ENCODE measurements at regions not wholly inside any gene's neighbourhood (a gene's known extent, or its start where the extent isn't known, plus 50 kb on each side); places are given as distances from the start of the nearest gene placed in this dataset.
"Not testable (repeated sequence)": the region's sequence is repeated elsewhere in the genome, so short reads cannot be mapped to it uniquely, and the experiment has no call there.

GRCh38 chr7:119967221-119967620 is 305.8 kb upstream of the KCND2 start:
- intact Hi-C loops (cut with micrococcal nuclease) = no loop called here
- Mint-ChIP-seq H3K27me3 (no peaks in the 10 kb centered on the region), H3K4me3 (no peak overlapping the region), H3K4me1 (ENCODE audit: low read depth) (no peaks in the 10 kb centered on the region), H3K36me3 (ENCODE audit: low read depth) (no peaks in the 10 kb centered on the region), H3K9me3 (no peaks in the 10 kb centered on the region), H3K27ac (no peak overlapping the region)

- H3K27me3 Mint-ChIP-seq; H3K27ac Mint-ChIP-seq; H3K9me3 Mint-ChIP-seq; intact Hi-C loops (cut with micrococcal nuclease); H3K4me3 Mint-ChIP-seq; H3K4me1 Mint-ChIP-seq (ENCODE audit: low read depth); H3K36me3 Mint-ChIP-seq (ENCODE audit: low read depth): not testable (repeated sequence)
Observed at GRCh38 chr7:119968411-119968810, 304.6 kb upstream of the KCND2 start.

DNA sequence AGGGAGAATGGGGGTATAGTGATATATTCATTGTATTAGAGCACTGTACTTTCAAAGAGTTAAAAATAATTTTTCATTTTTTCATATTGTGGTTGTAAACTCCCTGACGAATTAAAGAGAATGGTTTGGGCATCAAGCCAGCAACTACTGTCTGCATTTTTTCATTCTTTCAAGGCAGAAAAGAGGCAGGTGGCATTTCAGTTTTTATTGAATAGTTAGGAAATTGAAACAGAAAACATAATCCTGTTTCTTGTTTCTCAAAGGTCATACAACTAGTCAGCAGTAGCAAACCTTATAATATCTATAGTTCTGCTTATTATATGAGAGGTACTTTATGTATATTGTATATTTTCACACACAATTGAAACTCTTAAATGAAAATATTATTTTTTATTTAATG is 303.9 kb upstream of the KCND2 start:
- intact Hi-C loops (cut with micrococcal nuclease) = no loop called here
- Mint-ChIP-seq H3K27me3 (no peaks in the 10 kb centered on the region), H3K36me3 (ENCODE audit: low read depth) (no peaks in the 10 kb centered on the region), H3K4me1 (ENCODE audit: low read depth) (no peaks in the 10 kb centered on the region), H3K27ac (no peak overlapping the region), H3K9me3 (no peaks in the 10 kb centered on the region), H3K4me3 (no peak overlapping the region)

DNA sequence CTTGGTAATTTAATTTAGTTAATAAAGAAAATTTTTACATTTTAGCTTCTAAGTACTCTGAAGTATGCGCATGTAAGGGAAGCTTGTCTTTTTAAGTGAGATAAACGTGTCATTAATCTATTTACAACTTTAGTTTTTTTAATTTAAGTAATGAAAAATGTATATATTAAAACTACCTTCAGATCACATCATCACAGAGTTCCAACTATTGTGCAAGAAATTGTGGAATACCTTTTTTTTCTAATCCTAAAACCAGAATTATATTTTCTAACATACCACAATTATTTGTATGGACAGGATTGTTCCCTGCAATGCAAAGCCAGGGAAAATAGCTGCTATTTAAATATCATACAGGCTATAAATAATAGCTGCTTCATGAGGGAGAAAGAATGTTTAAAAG is 303.2 kb upstream of the KCND2 start:
- H3K4me1 Mint-ChIP-seq (ENCODE audit: low read depth) = no peaks in the 10 kb centered on the region
- H3K27me3 Mint-ChIP-seq = no peaks in the 10 kb centered on the region
- intact Hi-C loops (cut with micrococcal nuclease) = no loop called here

DNA sequence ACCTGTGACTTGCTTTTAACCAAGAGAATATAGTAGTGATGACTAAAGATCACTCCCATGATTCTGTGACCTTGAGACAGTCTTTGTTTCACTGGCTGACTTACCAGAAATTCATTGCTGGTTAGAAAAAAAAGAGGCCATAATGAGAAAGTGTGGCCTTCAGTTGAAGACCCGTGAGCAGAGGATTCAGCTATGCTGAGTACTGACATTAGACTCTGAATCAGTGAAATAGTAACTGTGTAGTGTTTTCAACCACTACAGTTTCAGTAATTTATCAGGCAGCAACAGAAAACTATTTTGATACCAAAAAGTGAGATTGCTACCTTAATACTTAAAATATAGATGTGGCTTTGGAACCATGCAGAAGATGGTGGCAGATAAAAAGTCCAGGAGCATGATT is 298.0 kb upstream of the KCND2 start:
- no peaks in the 10 kb centered on the region for H3K4me1 Mint-ChIP-seq (ENCODE audit: low read depth)
- H3K36me3 Mint-ChIP-seq (ENCODE audit: low read depth) = no peaks in the 10 kb centered on the region
- H3K27ac Mint-ChIP-seq = no peak overlapping the region
- no peak overlapping the region for H3K4me3 Mint-ChIP-seq
- intact Hi-C loops (cut with micrococcal nuclease) = no loop called here
- H3K27me3 Mint-ChIP-seq = no peaks in the 10 kb centered on the region
- H3K9me3 Mint-ChIP-seq = no peaks in the 10 kb centered on the region

More for the DNA sequence above, 303.2 kb upstream of the KCND2 start:
- Mint-ChIP-seq H3K36me3 (ENCODE audit: low read depth) (no peaks in the 10 kb centered on the region), H3K4me3 (no peak overlapping the region), H3K27ac (no peak overlapping the region), H3K9me3 (no peaks in the 10 kb centered on the region)

- Mint-ChIP-seq H3K4me1 (ENCODE audit: low read depth) (no peaks in the 10 kb centered on the region), H3K4me3 (no peak overlapping the region), H3K9me3 (peaks cover 16% of the 10 kb centered on the region), H3K36me3 (ENCODE audit: low read depth) (no peaks in the 10 kb centered on the region), H3K27me3 (no peaks in the 10 kb centered on the region), H3K27ac (no peak overlapping the region)
- intact Hi-C loops (cut with micrococcal nuclease) = no loop called here
Observed at GRCh38 chr7:119982884-119983283, 290.1 kb upstream of the KCND2 start.

- no peaks in the 10 kb centered on the region for H3K27me3 Mint-ChIP-seq
- peaks cover 16% of the 10 kb centered on the region for H3K9me3 Mint-ChIP-seq
- no peak overlapping the region for H3K27ac Mint-ChIP-seq
- no peak overlapping the region for H3K4me3 Mint-ChIP-seq
- intact Hi-C loops (cut with micrococcal nuclease) = no loop called here
- no peaks in the 10 kb centered on the region for H3K36me3 Mint-ChIP-seq (ENCODE audit: low read depth)
- no peaks in the 10 kb centered on the region for H3K4me1 Mint-ChIP-seq (ENCODE audit: low read depth)
Observed at GRCh38 chr7:119983468-119983867, 289.5 kb upstream of the KCND2 start.

DNA sequence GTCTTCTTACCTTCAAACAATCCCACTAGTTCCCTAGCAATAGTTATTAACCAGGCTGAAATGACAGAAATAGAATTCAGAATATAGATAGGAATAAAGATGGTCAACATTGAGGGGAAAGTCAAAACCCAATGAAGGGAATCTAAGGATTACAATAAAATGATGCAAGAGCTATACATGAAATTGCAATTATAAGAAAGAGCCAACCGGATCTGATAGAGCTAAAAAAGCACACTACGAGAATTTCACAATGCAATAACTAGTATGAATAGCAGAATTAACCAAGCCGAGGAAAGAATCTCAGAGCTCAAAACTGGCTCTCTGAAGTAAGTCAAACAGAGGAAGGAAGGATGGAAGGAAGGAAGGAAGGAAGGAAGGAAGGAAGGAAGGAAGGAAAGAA is 288.7 kb upstream of the KCND2 start:
- H3K27me3 Mint-ChIP-seq = no peaks in the 10 kb centered on the region
- no peaks in the 10 kb centered on the region for H3K36me3 Mint-ChIP-seq (ENCODE audit: low read depth)
- H3K27ac Mint-ChIP-seq = no peak overlapping the region
- H3K9me3 Mint-ChIP-seq = peaks cover 16% of the 10 kb centered on the region
- no peaks in the 10 kb centered on the region for H3K4me1 Mint-ChIP-seq (ENCODE audit: low read depth)
- no peak overlapping the region for H3K4me3 Mint-ChIP-seq
- intact Hi-C loops (cut with micrococcal nuclease) = no loop called here

- H3K4me3 Mint-ChIP-seq = no peak overlapping the region
- intact Hi-C loops (cut with micrococcal nuclease) = no loop called here
- no peaks in the 10 kb centered on the region for H3K27me3 Mint-ChIP-seq
- no peaks in the 10 kb centered on the region for H3K36me3 Mint-ChIP-seq (ENCODE audit: low read depth)
- peaks cover 24% of the 10 kb centered on the region for H3K9me3 Mint-ChIP-seq
- H3K4me1 Mint-ChIP-seq (ENCODE audit: low read depth) = no peaks in the 10 kb centered on the region
- no peak overlapping the region for H3K27ac Mint-ChIP-seq
Observed at GRCh38 chr7:119988401-119988800, 284.6 kb upstream of the KCND2 start.

GRCh38 chr7:119994928-119995327 is 278.0 kb upstream of the KCND2 start:
- Mint-ChIP-seq H3K36me3 (ENCODE audit: low read depth) (no peaks in the 10 kb centered on the region), H3K4me3 (no peak overlapping the region), H3K4me1 (ENCODE audit: low read depth) (no peaks in the 10 kb centered on the region), H3K27me3 (no peaks in the 10 kb centered on the region), H3K9me3 (peaks cover 27% of the 10 kb centered on the region), H3K27ac (no peak overlapping the region)
- intact Hi-C loops (cut with micrococcal nuclease) = no loop called here

DNA sequence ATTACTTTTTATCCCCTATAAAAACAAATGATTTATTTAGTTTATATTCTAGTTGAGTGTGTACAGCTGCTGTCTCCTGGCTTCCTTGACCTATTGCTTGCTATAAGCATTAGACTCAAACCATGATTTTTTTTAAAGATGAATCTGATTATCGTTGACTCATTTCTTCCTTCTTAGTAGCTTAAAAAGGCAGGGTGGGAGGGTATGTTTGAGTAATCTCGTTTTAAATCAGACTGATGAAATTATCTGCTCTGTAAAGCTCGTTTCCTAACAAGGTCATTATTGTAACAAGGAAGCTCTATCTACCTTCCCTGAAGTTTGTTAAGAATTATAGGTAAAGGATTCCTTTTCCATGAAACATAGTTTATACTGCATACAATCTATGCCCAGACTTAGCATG is 276.3 kb upstream of the KCND2 start:
- Mint-ChIP-seq H3K4me1 (ENCODE audit: low read depth) (no peaks in the 10 kb centered on the region), H3K4me3 (no peak overlapping the region), H3K36me3 (ENCODE audit: low read depth) (no peaks in the 10 kb centered on the region), H3K27ac (no peak overlapping the region), H3K9me3 (peaks cover 18% of the 10 kb centered on the region), H3K27me3 (no peaks in the 10 kb centered on the region)
- intact Hi-C loops (cut with micrococcal nuclease) = no loop called here

GRCh38 chr7:119999738-120000475 is 273.1 kb upstream of the KCND2 start:
- H3K4me1 Mint-ChIP-seq (ENCODE audit: low read depth) = no peaks in the 10 kb centered on the region
- no peak overlapping the region for H3K27ac Mint-ChIP-seq
- no peak overlapping the region for H3K4me3 Mint-ChIP-seq
- no peaks in the 10 kb centered on the region for H3K36me3 Mint-ChIP-seq (ENCODE audit: low read depth)
- intact Hi-C loops (cut with micrococcal nuclease) = no loop called here
- H3K27me3 Mint-ChIP-seq = no peaks in the 10 kb centered on the region
- H3K9me3 Mint-ChIP-seq = peaks cover 14% of the 10 kb centered on the region

DNA sequence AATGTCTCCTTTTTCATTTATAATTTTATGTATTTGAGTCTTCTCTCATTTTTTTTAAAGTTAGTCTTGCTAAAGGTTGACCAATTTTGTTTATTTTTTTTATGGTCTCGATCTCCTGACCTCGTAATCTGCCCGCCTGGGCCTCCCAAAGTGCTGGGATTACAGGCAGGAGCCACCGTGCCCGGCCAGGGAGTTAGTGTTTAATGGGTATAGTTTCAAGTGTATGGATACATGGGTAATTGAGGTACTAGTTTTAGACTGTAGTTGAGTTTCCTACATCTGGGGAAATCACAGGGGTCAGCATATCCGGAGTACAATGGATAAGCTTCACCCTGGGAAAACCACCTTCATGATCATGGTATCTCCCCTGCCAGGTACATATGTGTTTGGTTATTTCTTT is 267.3 kb upstream of the KCND2 start:
- H3K27me3 Mint-ChIP-seq = no peaks in the 10 kb centered on the region

GRCh38 chr7:120014301-120014700 is 258.7 kb upstream of the KCND2 start:
- H3K36me3 Mint-ChIP-seq (ENCODE audit: low read depth); H3K9me3 Mint-ChIP-seq; H3K27me3 Mint-ChIP-seq; H3K4me3 Mint-ChIP-seq; H3K4me1 Mint-ChIP-seq (ENCODE audit: low read depth); intact Hi-C loops (cut with micrococcal nuclease); H3K27ac Mint-ChIP-seq: not testable (repeated sequence)

More for the DNA sequence above, 267.3 kb upstream of the KCND2 start:
- intact Hi-C loops (cut with micrococcal nuclease) = no loop called here
- H3K4me1 Mint-ChIP-seq (ENCODE audit: low read depth) = no peaks in the 10 kb centered on the region
- H3K9me3 Mint-ChIP-seq = no peaks in the 10 kb centered on the region
- H3K36me3 Mint-ChIP-seq (ENCODE audit: low read depth) = no peaks in the 10 kb centered on the region
- H3K27ac Mint-ChIP-seq = no peak overlapping the region
- no peak overlapping the region for H3K4me3 Mint-ChIP-seq

GRCh38 chr7:120014925-120015465 is 258.0 kb upstream of the KCND2 start:
- Mint-ChIP-seq H3K27me3 (no peaks in the 10 kb centered on the region), H3K9me3 (no peaks in the 10 kb centered on the region), H3K27ac (no peak overlapping the region), H3K4me3 (no peak overlapping the region), H3K4me1 (ENCODE audit: low read depth) (no peaks in the 10 kb centered on the region), H3K36me3 (ENCODE audit: low read depth) (no peaks in the 10 kb centered on the region)
- intact Hi-C loops (cut with micrococcal nuclease) = no loop called here

Data from dendritic cell treated with granulocyte-macrophage colony-stimulating factor and Interleukin-4, amounts not matched to agents 40 ng/mL and 50 ng/mL, for 4 days (primary cell).